Loucy (cell line): ENCODE measurements at regions not wholly inside any gene's neighbourhood (a gene's known extent, or its start where the extent isn't known, plus 50 kb on each side); places are given as distances from the start of the nearest gene placed in this dataset.

Source experiments
- EZH2phosphoT487 ChIP-seq: fragments of 200-600 bp; IDR thresholded peaks from 2 replicates; pipeline ENCODE4 v1.6.1; 2018; ENCODE audit warnings: antibody characterized with exemption, mild to moderate bottlenecking, moderate library complexity, borderline replicate concordance
- TF ChIP-seq, protein P1 (sequence below): fragments of 200-600 bp; sonication (generic); conservative IDR thresholded peaks from 2 replicates; pipeline ENCODE4 v1.5.1; 2014; ENCODE audit warnings: mild to moderate bottlenecking, antibody characterized with exemption, low read length

DNA sequence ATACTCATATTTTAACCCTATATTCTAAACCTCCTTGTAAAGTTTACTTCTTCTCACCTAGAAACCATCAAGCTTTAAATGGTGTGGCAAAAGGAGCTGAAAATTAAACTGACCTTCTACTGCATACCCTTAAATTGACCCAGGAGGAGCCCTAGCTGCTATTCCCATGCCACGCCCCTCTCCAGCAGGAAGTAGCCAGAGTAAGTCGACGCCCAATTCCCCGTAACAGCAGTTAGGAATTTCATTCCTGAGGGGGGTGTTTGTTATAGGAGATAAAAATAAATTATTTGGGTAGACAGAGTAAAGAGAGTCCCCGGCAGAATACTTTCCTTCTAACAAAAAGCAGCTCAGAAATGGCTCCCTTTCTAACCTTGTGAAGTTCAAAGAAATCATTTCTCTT lies 111.8 kb upstream of the FAM174A start:
- TF ChIP-seq, protein P1, sequence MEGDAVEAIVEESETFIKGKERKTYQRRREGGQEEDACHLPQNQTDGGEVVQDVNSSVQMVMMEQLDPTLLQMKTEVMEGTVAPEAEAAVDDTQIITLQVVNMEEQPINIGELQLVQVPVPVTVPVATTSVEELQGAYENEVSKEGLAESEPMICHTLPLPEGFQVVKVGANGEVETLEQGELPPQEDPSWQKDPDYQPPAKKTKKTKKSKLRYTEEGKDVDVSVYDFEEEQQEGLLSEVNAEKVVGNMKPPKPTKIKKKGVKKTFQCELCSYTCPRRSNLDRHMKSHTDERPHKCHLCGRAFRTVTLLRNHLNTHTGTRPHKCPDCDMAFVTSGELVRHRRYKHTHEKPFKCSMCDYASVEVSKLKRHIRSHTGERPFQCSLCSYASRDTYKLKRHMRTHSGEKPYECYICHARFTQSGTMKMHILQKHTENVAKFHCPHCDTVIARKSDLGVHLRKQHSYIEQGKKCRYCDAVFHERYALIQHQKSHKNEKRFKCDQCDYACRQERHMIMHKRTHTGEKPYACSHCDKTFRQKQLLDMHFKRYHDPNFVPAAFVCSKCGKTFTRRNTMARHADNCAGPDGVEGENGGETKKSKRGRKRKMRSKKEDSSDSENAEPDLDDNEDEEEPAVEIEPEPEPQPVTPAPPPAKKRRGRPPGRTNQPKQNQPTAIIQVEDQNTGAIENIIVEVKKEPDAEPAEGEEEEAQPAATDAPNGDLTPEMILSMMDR: no peak
- no peak for TF ChIP-seq EZH2phosphoT487
